OCI-LY7 (cell line): ENCODE measurements at regions not wholly inside any gene's neighbourhood (a gene's known extent, or its start where the extent isn't known, plus 50 kb on each side); places are given as distances from the start of the nearest gene placed in this dataset.

Experiments used
- EZH2phosphoT487 ChIP-seq: fragments of 200-600 bp; sonication (generic); IDR thresholded peaks from 2 replicates; pipeline ENCODE4 v1.6.1; 2018; ENCODE audit warnings: low read depth, borderline replicate concordance, mild to moderate bottlenecking, mixed run types, antibody characterized with exemption, low read length, moderate library complexity, mixed read lengths
- TF ChIP-seq, protein P1 (sequence below): fragments of 200-600 bp; sonication (generic); conservative IDR thresholded peaks from 2 replicates; pipeline ENCODE4 v1.5.1; 2014; ENCODE audit warnings: mild to moderate bottlenecking, antibody characterized with exemption, low read length, moderate library complexity, mixed read lengths

DNA sequence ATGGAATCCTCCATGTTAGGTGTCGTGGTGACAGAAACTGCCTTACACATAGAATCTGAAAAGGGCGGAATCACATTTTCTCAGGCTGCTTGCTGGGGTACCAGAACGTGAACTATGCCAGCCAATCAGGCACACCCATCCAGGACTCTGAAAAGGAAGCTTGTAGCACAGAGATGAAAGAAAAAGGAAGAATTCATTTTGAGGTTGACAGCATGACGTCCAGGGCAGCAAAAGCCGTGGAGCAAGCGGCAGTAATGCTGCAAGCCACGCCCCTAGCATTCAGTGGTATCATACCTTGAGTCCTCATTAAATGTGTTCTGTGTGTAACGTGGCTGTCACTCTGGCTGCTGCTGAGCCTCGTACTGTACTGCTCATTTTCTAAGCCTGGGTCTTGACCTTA lies 304.0 kb downstream of the DYSF start:
- TF ChIP-seq, protein P1, sequence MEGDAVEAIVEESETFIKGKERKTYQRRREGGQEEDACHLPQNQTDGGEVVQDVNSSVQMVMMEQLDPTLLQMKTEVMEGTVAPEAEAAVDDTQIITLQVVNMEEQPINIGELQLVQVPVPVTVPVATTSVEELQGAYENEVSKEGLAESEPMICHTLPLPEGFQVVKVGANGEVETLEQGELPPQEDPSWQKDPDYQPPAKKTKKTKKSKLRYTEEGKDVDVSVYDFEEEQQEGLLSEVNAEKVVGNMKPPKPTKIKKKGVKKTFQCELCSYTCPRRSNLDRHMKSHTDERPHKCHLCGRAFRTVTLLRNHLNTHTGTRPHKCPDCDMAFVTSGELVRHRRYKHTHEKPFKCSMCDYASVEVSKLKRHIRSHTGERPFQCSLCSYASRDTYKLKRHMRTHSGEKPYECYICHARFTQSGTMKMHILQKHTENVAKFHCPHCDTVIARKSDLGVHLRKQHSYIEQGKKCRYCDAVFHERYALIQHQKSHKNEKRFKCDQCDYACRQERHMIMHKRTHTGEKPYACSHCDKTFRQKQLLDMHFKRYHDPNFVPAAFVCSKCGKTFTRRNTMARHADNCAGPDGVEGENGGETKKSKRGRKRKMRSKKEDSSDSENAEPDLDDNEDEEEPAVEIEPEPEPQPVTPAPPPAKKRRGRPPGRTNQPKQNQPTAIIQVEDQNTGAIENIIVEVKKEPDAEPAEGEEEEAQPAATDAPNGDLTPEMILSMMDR, result no peak
- no peak for TF ChIP-seq EZH2phosphoT487
